NOMO-1 treated with DMSO at 0.1 percent for 48 hours (cell line): ENCODE measurements at regions not wholly inside any gene's neighbourhood (a gene's known extent, or its start where the extent isn't known, plus 50 kb on each side); places are given as distances from the start of the nearest gene placed in this dataset.
A peak's percentile ranks its signal among the peaks of the same experiment; 100 is the strongest.

Source experiments
- DNase-seq: peaks from one replicate; lab custom pipeline; 2025; ENCODE audit not compliant: unreplicated experiment; lab: John Stamatoyannopoulos, UW

GRCh38 chr3:189554868-189555557 lies 76.2 kb upstream of the TP63 start:
- no peak for DNase-seq

GRCh38 chr3:189555558-189555881 lies 75.7 kb upstream of the TP63 start:
- DNase-seq: no peak

- no peak for DNase-seq
Observed at GRCh38 chr3:189557824-189558223, 73.4 kb upstream of the TP63 start.

GRCh38 chr3:189561256-189561655 lies 69.9 kb upstream of the TP63 start:
- DNase-seq: peak; percentile 30

- DNase-seq: peak; percentile 71
Observed at GRCh38 chr3:189563853-189564563, 67.2 kb upstream of the TP63 start.

GRCh38 chr3:189566550-189567130 lies 64.5 kb upstream of the TP63 start:
- DNase-seq: no peak

GRCh38 chr3:189567322-189567721 lies 63.9 kb upstream of the TP63 start:
- DNase-seq: no peak

- DNase-seq: no peak
Observed at GRCh38 chr3:189567766-189568420, 63.3 kb upstream of the TP63 start.

GRCh38 chr3:189568961-189569360 lies 62.2 kb upstream of the TP63 start:
- no peak for DNase-seq

GRCh38 chr3:189569473-189569872 lies 61.7 kb upstream of the TP63 start:
- no peak for DNase-seq

GRCh38 chr3:189570916-189571315 lies 60.3 kb upstream of the TP63 start:
- DNase-seq: peak; percentile 53

- DNase-seq: no peak
Observed at GRCh38 chr3:189572249-189572648, 58.9 kb upstream of the TP63 start.

- DNase-seq: no peak
Observed at GRCh38 chr3:189573004-189573403, 58.2 kb upstream of the TP63 start.

GRCh38 chr3:189576486-189576885 lies 54.7 kb upstream of the TP63 start:
- DNase-seq: no peak

- no peak for DNase-seq
Observed at GRCh38 chr3:189577050-189577951, 53.9 kb upstream of the TP63 start.

GRCh38 chr3:189580190-189580589 lies 51.0 kb upstream of the TP63 start:
- peak; percentile 41 for DNase-seq
